Endodermal cell (in vitro differentiated cells): ENCODE measurements at regions not wholly inside any gene's neighbourhood (a gene's known extent, or its start where the extent isn't known, plus 50 kb on each side); places are given as distances from the start of the nearest gene placed in this dataset.

ENCODE experiments used
- DNase-seq: peaks from one replicate; pipeline ENCODE4 v3.0.0-alpha.2; 2017
- H3K27ac ChIP-seq: 2 replicates; pipeline ENCODE4 v1.5.1; 2013; ENCODE audit warnings: mild to moderate bottlenecking, low read depth, low read length, moderate library complexity
- H3K27me3 ChIP-seq: 2 replicates; pipeline ENCODE4 v1.6.1; 2013; ENCODE audit warnings: mild to moderate bottlenecking, low read length, moderate library complexity; ENCODE audit not compliant: insufficient read depth, control insufficient read depth, poor library complexity, severe bottlenecking
- H3K36me3 ChIP-seq: 2 replicates; pipeline ENCODE4 v1.7.0; 2013; ENCODE audit warnings: mild to moderate bottlenecking, low read length, moderate library complexity; ENCODE audit not compliant: control insufficient read depth, insufficient read depth
- H3K4me1 ChIP-seq: one replicate; pipeline ENCODE4 v1.7.0; 2013; ENCODE audit warnings: low read length; ENCODE audit not compliant: control insufficient read depth, insufficient read depth
- H3K4me3 ChIP-seq: 2 replicates; pipeline ENCODE4 v1.5.1; 2013; ENCODE audit warnings: mild to moderate bottlenecking, low read length, moderate library complexity
- H3K9ac ChIP-seq: 2 replicates; pipeline ENCODE4 v1.6.1; 2013; ENCODE audit warnings: mild to moderate bottlenecking, low read length, moderate library complexity; ENCODE audit not compliant: poor library complexity, severe bottlenecking; ENCODE audit errors: extremely low read depth
- H3K9me3 ChIP-seq: 2 replicates; pipeline ENCODE4 v1.6.1; 2013; ENCODE audit warnings: mild to moderate bottlenecking, low read length, moderate library complexity; ENCODE audit not compliant: control insufficient read depth
- H3K27ac Mint-ChIP-seq: 2 replicates; pipeline ENCODE4 v1.8.0; 2020; ENCODE audit warnings: mixed read lengths
- H3K27me3 Mint-ChIP-seq: 2 replicates; pipeline ENCODE4 v1.8.0; 2021; ENCODE audit warnings: mild to moderate bottlenecking, mixed read lengths; ENCODE audit not compliant: insufficient read depth
- H3K36me3 Mint-ChIP-seq: 2 replicates; pipeline ENCODE4 v1.8.0; 2020; ENCODE audit warnings: low read depth, mixed read lengths
- H3K4me1 Mint-ChIP-seq: 2 replicates; pipeline ENCODE4 v1.8.0; 2020; ENCODE audit warnings: mixed read lengths
- H3K4me3 Mint-ChIP-seq: 2 replicates; pipeline ENCODE4 v1.8.0; 2020; ENCODE audit warnings: mild to moderate bottlenecking, moderate library complexity, mixed read lengths
- H3K9me3 Mint-ChIP-seq: 2 replicates; pipeline ENCODE4 v1.8.0; 2020; ENCODE audit warnings: mild to moderate bottlenecking, mixed read lengths
- CTCF ChIP-seq: fragments of 200-600 bp; sonication (generic); conservative IDR thresholded peaks from 2 replicates; pipeline ENCODE4 v1.5.0; 2021; ENCODE audit warnings: antibody characterized with exemption, mild to moderate bottlenecking
- WGBS, 2 experiments: methylation state at CpG; one replicate each; pipeline versions ENCODE4 v1.1.5 to v1.1.7; 2013; ENCODE audit warnings: missing lambda C conversion rate in 2 of 2, mixed read lengths in 1 of 2; ENCODE audit not compliant: insufficient coverage in 1 of 2, insufficient read length in 1 of 2; 5-methylcytosine and 5-hydroxymethylcytosine counted together

DNA sequence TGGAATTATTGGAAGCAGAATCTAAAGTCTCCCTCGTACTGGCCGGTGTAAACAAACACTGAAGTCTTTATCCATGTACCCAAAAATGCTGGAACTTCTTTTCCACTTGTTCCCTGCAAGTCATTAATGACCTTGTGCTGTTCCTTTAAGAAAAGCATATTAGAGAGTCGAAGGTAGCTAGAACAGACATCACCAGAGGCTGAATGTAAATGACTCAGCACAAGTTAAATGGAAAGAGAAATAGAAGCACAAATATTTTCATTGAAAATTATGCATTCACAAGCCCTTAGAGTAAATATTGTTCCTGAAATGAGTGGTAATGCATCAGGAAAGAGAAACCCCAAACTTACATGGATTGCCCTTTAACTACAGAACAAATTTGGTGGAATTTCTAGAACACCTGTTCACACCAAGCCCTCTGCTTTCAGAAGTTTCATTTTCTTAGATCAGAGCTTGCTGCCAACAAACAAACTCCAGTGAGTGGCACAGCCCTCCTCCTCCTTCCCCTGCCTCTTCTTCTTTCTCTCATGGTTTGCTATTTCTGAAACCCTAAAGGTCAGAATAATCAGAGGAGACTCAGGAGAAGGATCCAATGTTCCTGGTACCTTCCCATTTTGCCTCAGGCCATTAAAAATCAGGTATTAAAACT is 264.3 kb downstream of the TXNL1 start:
- no peaks in the 10 kb centered on the region for H3K27me3 ChIP-seq
- Mint-ChIP-seq H3K27ac (no peak overlapping the region), H3K27me3 (no peaks in the 10 kb centered on the region), H3K36me3 (no peaks in the 10 kb centered on the region), H3K9me3 (no peaks in the 10 kb centered on the region), H3K4me1 (no peaks in the 10 kb centered on the region), H3K4me3 (no peak overlapping the region)
- H3K4me3 ChIP-seq, result no peak overlapping the region
- WGBS, 2 experiments, result 83 to 89% methylated on average over 3 of the region's 3 CpGs
- TF ChIP-seq CTCF, result no peak
- no peak for DNase-seq
- H3K27ac ChIP-seq, result no peak overlapping the region
- H3K9me3 ChIP-seq, result no peaks in the 10 kb centered on the region
- no peaks in the 10 kb centered on the region for H3K4me1 ChIP-seq
- H3K9ac ChIP-seq, result no peak overlapping the region
- no peaks in the 10 kb centered on the region for H3K36me3 ChIP-seq

DNA sequence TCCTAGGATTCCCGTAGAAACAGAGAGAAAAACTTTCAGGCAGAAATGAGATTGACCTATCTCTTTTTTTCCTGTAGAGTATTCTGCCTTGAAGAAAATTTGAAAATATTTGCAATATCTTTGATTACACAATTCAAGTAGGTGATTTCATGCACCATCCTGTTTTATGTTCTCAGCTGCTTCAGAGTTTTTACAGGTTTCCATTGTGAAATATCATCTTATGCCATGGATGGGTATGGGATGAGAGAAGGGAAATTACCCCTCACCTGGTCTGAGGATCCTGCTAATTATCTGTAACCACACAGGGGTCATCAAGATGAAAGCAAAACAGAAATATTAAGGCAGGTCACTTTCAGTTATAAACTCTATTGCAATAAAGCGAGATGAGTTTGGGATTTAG is 264.8 kb downstream of the TXNL1 start:
- Histone ChIP-seq H3K4me1 (no peaks in the 10 kb centered on the region), H3K36me3 (no peaks in the 10 kb centered on the region), H3K9ac (no peak overlapping the region), H3K27ac (no peak overlapping the region), H3K4me3 (no peak overlapping the region), H3K27me3 (no peaks in the 10 kb centered on the region), H3K9me3 (no peaks in the 10 kb centered on the region)
- no peak for DNase-seq
- no peak for TF ChIP-seq CTCF
- no peaks in the 10 kb centered on the region for H3K27me3 Mint-ChIP-seq
- H3K4me1 Mint-ChIP-seq, result no peaks in the 10 kb centered on the region
- no peaks in the 10 kb centered on the region for H3K36me3 Mint-ChIP-seq
- H3K9me3 Mint-ChIP-seq, result no peaks in the 10 kb centered on the region
- no peak overlapping the region for H3K4me3 Mint-ChIP-seq
- 93 to 100% methylated on average over 2 of the region's 2 CpGs for WGBS, 2 experiments
- H3K27ac Mint-ChIP-seq, result no peak overlapping the region

DNA sequence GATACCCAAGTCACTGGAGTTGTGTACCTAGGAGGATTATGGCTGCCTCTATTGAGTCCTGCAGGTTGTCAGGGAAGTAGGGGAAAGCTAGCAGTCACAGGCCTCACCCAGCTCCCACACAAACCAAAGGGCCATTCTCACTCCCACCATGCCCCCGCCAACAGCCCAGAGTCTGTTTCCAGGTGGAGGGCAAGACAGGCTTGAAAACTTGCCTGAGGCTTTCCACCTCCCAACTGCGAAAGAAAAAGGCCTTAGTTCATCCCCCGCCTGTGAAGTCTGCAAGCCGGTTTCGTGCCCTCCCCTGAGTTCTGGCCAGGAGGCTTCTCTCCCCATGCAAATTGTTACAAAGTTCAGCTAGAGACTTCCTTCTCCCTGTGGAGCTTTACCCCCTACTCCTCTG is 270.3 kb downstream of the TXNL1 start:
- Mint-ChIP-seq H3K27me3 (no peaks in the 10 kb centered on the region), H3K4me1 (peaks cover 3% of the 10 kb centered on the region), H3K36me3 (no peaks in the 10 kb centered on the region), H3K9me3 (peaks cover 7% of the 10 kb centered on the region), H3K27ac (no peak overlapping the region), H3K4me3 (no peak overlapping the region)
- Histone ChIP-seq H3K4me1 (no peaks in the 10 kb centered on the region), H3K9me3 (no peaks in the 10 kb centered on the region), H3K27me3 (no peaks in the 10 kb centered on the region), H3K36me3 (no peaks in the 10 kb centered on the region), H3K27ac (no peak overlapping the region), H3K4me3 (no peak overlapping the region), H3K9ac (no peak overlapping the region)
- no peak for DNase-seq
- 89 to 90% methylated on average over 4 to 5 of the region's 5 CpGs for WGBS, 2 experiments
- TF ChIP-seq CTCF, result no peak
